NB4 (cell line): ENCODE measurements at regions not wholly inside any gene's neighbourhood (a gene's known extent, or its start where the extent isn't known, plus 50 kb on each side); places are given as distances from the start of the nearest gene placed in this dataset.

Experiments used
- DNase-seq: peaks from one replicate; pipeline ENCODE4 v3.0.0; 2010; ENCODE audit warnings: low read depth
- H3K4me3 ChIP-seq: one replicate; pipeline ENCODE4 v1.5.1; 2011; ENCODE audit warnings: mild to moderate bottlenecking, low read depth, low read length, moderate library complexity
- CTCF ChIP-seq: IDR thresholded peaks from one replicate; pipeline ENCODE4 v1.5.1; 2012; ENCODE audit warnings: low read depth, low read length
- MAX ChIP-seq: IDR thresholded peaks from 2 replicates; pipeline ENCODE4 v1.6.1; 2011; ENCODE audit warnings: low read depth, low read length
- MYC ChIP-seq: IDR thresholded peaks from 2 replicates; pipeline ENCODE4 v1.6.1; 2011; ENCODE audit warnings: low read depth, low read length
- POLR2A ChIP-seq: IDR thresholded peaks from 2 replicates; pipeline ENCODE4 v1.6.1; 2011; ENCODE audit warnings: mild to moderate bottlenecking; ENCODE audit not compliant: insufficient read length; ENCODE audit errors: extremely low read depth

GRCh38 chr1:238293075-238293474 is 402.4 kb upstream of the ZP4 start:
- DNase-seq = no peak
- H3K4me3 ChIP-seq = no peak overlapping the region
- TF ChIP-seq POLR2A (no peak), MAX (no peak), CTCF (no peak), MYC (no peak)

- H3K4me3 ChIP-seq = no peak overlapping the region
- TF ChIP-seq MYC (no peak), CTCF (no peak), MAX (no peak), POLR2A (no peak)
- DNase-seq = no peak
These were observed 390.7 kb upstream of the ZP4 start for GRCh38 chr1:238281418-238281817.

- TF ChIP-seq POLR2A = no peak
- TF ChIP-seq MYC = no peak
- no peak for TF ChIP-seq MAX
- no peak for TF ChIP-seq CTCF
- no peak for DNase-seq
- H3K4me3 ChIP-seq = no peak overlapping the region
These were observed 389.1 kb upstream of the ZP4 start for GRCh38 chr1:238279694-238280380.

GRCh38 chr1:238272145-238272544 is 381.4 kb upstream of the ZP4 start:
- no peak for TF ChIP-seq MAX
- no peak overlapping the region for H3K4me3 ChIP-seq
- no peak for DNase-seq

GRCh38 chr1:238265866-238266265 is 375.1 kb upstream of the ZP4 start:
- no peak for TF ChIP-seq MAX
- no peak for TF ChIP-seq POLR2A
- no peak for TF ChIP-seq CTCF
- TF ChIP-seq MYC = no peak
- no peak overlapping the region for H3K4me3 ChIP-seq
- DNase-seq = peak; percentile 12

- no peak for DNase-seq
- no peak for TF ChIP-seq CTCF
- TF ChIP-seq MYC = no peak
- no peak for TF ChIP-seq POLR2A
- no peak for TF ChIP-seq MAX
- no peak overlapping the region for H3K4me3 ChIP-seq
These were observed 374.2 kb upstream of the ZP4 start for GRCh38 chr1:238264951-238265350.
